ENCODE measurements at regions not wholly inside any gene's neighbourhood (a gene's known extent, or its start where the extent isn't known, plus 50 kb on each side); places are given as distances from the start of the nearest gene placed in this dataset.

DNA sequence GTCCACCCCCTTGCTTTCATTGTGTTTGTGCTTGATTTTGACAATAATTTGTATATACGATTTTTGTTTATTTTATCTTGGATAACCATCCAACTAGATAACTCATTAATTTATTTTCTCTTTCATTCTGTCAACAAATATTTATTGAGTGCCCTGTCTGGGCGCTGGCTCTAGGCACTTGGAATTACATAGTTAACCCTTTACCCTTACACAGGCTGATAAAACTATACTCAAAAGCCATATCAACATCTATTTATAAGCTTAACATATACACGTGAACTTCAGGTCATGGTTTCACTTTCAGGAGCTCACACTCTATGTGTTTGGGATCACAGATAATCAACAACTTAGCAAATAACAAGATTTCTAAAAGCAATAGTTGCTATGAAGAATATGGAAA is 226.3 kb upstream of the PPARGC1A start:
- H3K27ac ChIP-seq (ENCODE audit: low read length), result no peak overlapping the region
- H3K9ac ChIP-seq (ENCODE audit: low read depth, low read length), result no peak overlapping the region
- no peaks in the 10 kb centered on the region for H3K27me3 ChIP-seq (ENCODE audit: insufficient read depth, low read length)
- no peaks in the 10 kb centered on the region for H3K36me3 ChIP-seq (ENCODE audit: insufficient read depth, low read depth, low read length)
- no peaks in the 10 kb centered on the region for H3K4me1 ChIP-seq (ENCODE audit: insufficient read depth, low read length)
- no peak overlapping the region for H3K4me3 ChIP-seq (ENCODE audit: low read length)
- no peaks in the 10 kb centered on the region for H3K9me3 ChIP-seq (ENCODE audit: insufficient read depth, low read depth, low read length)

DNA sequence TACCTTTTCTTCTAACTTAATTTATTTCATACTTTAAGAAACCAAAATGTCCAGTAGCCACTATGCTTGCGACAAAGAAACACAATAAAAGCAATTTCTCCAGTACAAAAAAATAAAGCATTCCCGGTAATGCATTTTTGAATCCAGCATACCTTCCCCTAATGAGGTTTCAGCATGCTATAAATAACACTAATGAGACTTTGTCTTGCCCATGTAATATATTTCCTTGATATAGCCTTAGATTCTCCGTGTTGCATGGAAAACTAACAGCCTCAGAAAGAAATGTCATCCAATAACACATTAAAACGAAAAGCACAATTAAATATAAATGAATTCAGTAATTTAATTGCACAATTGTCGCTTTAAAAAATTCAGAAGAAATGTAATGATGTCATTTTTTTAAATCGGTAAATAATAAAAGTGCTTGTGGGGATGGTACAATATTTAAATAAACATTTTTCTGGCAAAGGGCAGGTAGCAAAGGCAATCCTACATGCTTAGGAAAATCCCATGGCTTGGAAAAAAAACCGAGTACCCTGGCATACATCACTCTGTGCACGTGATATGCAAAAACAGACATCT is 225.2 kb upstream of the PPARGC1A start:
- Histone ChIP-seq H3K9me3 (ENCODE audit: insufficient read depth, low read depth, low read length) (no peaks in the 10 kb centered on the region), H3K9ac (ENCODE audit: low read depth, low read length) (no peak overlapping the region), H3K27me3 (ENCODE audit: insufficient read depth, low read length) (no peaks in the 10 kb centered on the region), H3K27ac (ENCODE audit: low read length) (no peak overlapping the region), H3K4me3 (ENCODE audit: low read length) (no peak overlapping the region), H3K4me1 (ENCODE audit: insufficient read depth, low read length) (no peaks in the 10 kb centered on the region), H3K36me3 (ENCODE audit: insufficient read depth, low read depth, low read length) (no peaks in the 10 kb centered on the region)

DNA sequence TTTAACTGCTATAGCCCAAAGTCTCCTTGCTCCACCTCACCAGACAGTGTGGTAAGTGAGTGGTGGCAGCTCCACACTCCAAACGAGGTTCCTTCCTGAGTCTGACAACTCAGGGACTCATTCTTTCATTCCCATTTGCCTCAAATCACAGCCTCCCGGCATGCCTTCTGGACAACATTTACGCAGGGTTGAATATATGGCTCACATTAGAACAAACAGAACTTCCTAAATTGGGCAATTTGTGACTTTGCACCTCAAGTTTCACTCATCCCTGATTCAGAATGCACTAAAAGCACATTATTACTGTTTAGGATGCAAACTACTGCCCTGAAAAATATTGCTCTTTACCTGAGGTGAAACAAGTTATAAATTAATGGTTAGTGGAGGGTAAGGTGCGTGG is 224.6 kb upstream of the PPARGC1A start:
- Histone ChIP-seq H3K9me3 (ENCODE audit: insufficient read depth, low read depth, low read length) (no peaks in the 10 kb centered on the region), H3K27me3 (ENCODE audit: insufficient read depth, low read length) (no peaks in the 10 kb centered on the region), H3K4me1 (ENCODE audit: insufficient read depth, low read length) (no peaks in the 10 kb centered on the region), H3K9ac (ENCODE audit: low read depth, low read length) (no peak overlapping the region), H3K27ac (ENCODE audit: low read length) (no peak overlapping the region), H3K4me3 (ENCODE audit: low read length) (no peak overlapping the region), H3K36me3 (ENCODE audit: insufficient read depth, low read depth, low read length) (no peaks in the 10 kb centered on the region)

DNA sequence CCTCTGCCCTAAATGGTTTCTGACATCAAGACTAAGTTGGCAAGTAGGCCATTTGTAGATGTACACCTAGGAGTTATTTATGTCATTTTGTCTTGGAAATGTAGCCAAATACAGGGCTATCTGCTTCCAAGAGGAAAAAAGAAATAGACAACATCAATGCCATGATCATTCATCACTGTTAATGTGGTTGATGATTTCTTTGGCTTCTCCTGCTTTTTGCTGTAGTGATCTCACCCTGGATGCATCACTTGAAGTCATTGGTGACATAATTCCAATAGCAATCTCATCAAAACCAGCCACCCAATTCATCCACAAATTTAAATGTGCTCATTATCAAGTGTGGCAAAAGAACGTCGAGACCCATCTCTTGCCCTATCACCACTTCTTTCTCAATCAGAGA is 222.6 kb upstream of the PPARGC1A start:
- Histone ChIP-seq H3K4me3 (ENCODE audit: low read length) (no peak overlapping the region), H3K36me3 (ENCODE audit: insufficient read depth, low read depth, low read length) (no peaks in the 10 kb centered on the region), H3K4me1 (ENCODE audit: insufficient read depth, low read length) (no peaks in the 10 kb centered on the region), H3K27me3 (ENCODE audit: insufficient read depth, low read length) (no peaks in the 10 kb centered on the region), H3K9me3 (ENCODE audit: insufficient read depth, low read depth, low read length) (no peaks in the 10 kb centered on the region), H3K9ac (ENCODE audit: low read depth, low read length) (no peak overlapping the region), H3K27ac (ENCODE audit: low read length) (no peak overlapping the region)

DNA sequence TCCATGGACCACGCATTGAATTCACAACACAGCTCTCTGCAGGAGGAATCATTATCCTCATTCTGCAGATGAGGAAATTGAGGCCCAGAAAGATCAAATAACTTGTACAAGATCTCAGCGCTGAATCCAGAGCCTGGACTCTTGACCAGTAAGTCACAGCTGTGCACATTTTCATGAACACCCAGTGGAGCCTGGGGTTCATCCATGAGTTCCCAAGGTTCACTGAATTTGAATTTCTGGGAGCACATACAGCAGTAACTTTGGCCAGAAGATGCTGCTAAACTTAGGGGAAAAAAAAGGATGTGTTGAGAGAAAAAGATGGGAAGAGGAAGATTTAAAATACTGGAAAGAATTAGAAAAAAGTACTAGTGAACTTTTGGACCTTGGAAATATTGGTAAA is 218.7 kb upstream of the PPARGC1A start:
- Histone ChIP-seq H3K4me3 (ENCODE audit: low read length) (no peak overlapping the region), H3K9ac (ENCODE audit: low read depth, low read length) (no peak overlapping the region), H3K9me3 (ENCODE audit: insufficient read depth, low read depth, low read length) (no peaks in the 10 kb centered on the region), H3K4me1 (ENCODE audit: insufficient read depth, low read length) (no peaks in the 10 kb centered on the region), H3K36me3 (ENCODE audit: insufficient read depth, low read depth, low read length) (no peaks in the 10 kb centered on the region), H3K27ac (ENCODE audit: low read length) (no peak overlapping the region), H3K27me3 (ENCODE audit: insufficient read depth, low read length) (no peaks in the 10 kb centered on the region)

DNA sequence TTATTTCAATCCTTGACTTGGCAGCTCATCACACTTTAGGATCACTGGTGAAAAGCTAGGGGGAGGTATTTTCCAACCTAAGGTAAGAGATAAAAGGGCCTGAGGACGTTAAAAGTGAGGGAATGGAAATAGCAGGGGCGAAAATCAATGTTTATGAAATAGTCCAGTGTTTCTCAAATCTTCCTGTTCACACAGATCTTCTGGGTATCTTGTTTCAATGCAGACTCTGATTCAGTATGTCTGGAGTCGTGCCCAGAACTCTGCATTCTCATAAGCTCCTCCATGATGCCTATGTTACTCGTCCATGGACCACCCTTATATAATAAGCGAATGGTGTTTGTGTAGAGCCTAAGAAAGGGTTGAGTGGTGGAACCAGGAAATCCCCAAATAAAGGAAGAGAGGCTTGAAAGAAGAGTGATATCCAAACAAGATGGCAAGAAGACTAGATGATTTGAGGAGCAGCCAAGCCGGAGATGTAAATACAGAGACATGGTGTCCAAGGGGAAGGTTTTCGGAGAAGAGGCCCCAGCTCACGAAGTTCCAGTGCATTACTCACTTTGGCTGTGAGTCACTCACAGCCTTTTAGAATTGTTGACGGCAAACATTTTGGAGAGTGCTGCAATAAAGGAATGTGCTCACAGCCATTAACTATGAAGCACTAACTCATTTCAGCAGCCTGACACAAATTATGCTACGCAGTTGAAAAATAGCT is 215.6 kb upstream of the PPARGC1A start:
- no peaks in the 10 kb centered on the region for H3K9me3 ChIP-seq (ENCODE audit: insufficient read depth, low read depth, low read length)
- H3K27ac ChIP-seq (ENCODE audit: low read length), result no peak overlapping the region
- no peaks in the 10 kb centered on the region for H3K36me3 ChIP-seq (ENCODE audit: insufficient read depth, low read depth, low read length)
- H3K4me3 ChIP-seq (ENCODE audit: low read length), result no peak overlapping the region
- no peaks in the 10 kb centered on the region for H3K4me1 ChIP-seq (ENCODE audit: insufficient read depth, low read length)
- H3K9ac ChIP-seq (ENCODE audit: low read depth, low read length), result no peak overlapping the region
- H3K27me3 ChIP-seq (ENCODE audit: insufficient read depth, low read length), result no peaks in the 10 kb centered on the region

DNA sequence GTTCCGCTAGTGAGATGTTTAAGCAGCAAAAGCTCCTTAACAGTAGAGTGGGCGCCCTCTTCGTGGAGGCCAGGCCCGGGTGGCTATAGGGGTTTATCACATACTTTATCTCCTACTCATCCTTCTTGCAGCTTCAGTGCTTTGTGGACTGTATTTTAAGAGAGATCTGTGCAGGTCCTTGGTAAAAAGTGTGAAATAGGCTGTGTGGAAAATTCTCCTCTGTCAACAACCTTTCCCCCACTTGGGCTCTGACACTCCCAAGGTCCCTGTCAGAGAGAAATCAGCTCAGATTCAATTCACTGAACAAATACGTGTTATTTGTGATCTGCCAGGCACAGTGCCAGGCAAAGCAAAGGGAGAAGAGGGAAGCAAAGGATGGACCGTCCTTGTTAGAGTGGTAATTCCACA is 214.3 kb upstream of the PPARGC1A start:
- no peaks in the 10 kb centered on the region for H3K9me3 ChIP-seq (ENCODE audit: insufficient read depth, low read depth, low read length)
- H3K4me3 ChIP-seq (ENCODE audit: low read length), result no peak overlapping the region
- H3K4me1 ChIP-seq (ENCODE audit: insufficient read depth, low read length), result no peaks in the 10 kb centered on the region; the same call in 1 of the 2 replicates
- no peaks in the 10 kb centered on the region for H3K36me3 ChIP-seq (ENCODE audit: insufficient read depth, low read depth, low read length)
- H3K9ac ChIP-seq (ENCODE audit: low read depth, low read length), result no peak overlapping the region
- no peak overlapping the region for H3K27ac ChIP-seq (ENCODE audit: low read length)
- no peaks in the 10 kb centered on the region for H3K27me3 ChIP-seq (ENCODE audit: insufficient read depth, low read length)

DNA sequence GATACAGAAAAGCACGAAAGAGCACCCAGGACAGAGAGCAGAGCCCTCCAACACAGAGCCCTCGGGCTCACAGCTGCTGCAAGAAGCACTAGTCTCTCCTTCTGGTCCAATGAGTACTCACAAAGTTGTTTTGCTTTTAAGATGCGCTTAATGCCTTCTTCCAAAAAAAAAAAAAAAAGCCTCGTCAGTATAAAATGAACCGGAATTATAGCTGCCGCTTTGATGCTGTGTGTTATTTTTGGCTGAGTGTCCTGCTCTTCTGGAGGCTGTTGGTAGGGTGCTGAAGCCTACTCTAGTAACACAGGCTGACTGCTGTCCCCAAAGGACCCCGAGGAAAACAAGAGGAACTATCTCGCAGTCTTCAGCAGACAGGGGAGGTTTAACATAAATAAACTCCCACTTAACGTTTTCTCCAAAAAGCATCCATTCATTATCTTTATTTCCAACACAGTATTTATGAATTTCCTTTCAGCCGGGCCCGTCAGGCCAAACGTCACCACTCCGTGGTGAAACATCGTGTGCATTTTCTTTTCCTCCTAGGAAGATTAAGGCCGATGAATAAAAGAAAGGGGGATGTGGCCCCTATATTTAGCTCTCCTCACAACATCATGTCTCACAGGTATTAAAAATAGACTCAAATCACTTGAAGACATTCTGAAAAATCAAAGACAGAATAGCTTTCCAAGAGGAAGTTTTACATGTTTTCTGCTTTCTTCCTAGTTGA is 213.7 kb upstream of the PPARGC1A start:
- H3K9me3 ChIP-seq (ENCODE audit: insufficient read depth, low read depth, low read length), result no peaks in the 10 kb centered on the region
- no peak overlapping the region for H3K4me3 ChIP-seq (ENCODE audit: low read length)
- H3K27ac ChIP-seq (ENCODE audit: low read length), result no peak overlapping the region
- no peak overlapping the region for H3K9ac ChIP-seq (ENCODE audit: low read depth, low read length)
- no peaks in the 10 kb centered on the region; the same call in 1 of the 2 replicates for H3K4me1 ChIP-seq (ENCODE audit: insufficient read depth, low read length)
- H3K27me3 ChIP-seq (ENCODE audit: insufficient read depth, low read length), result no peaks in the 10 kb centered on the region
- no peaks in the 10 kb centered on the region for H3K36me3 ChIP-seq (ENCODE audit: insufficient read depth, low read depth, low read length)

DNA sequence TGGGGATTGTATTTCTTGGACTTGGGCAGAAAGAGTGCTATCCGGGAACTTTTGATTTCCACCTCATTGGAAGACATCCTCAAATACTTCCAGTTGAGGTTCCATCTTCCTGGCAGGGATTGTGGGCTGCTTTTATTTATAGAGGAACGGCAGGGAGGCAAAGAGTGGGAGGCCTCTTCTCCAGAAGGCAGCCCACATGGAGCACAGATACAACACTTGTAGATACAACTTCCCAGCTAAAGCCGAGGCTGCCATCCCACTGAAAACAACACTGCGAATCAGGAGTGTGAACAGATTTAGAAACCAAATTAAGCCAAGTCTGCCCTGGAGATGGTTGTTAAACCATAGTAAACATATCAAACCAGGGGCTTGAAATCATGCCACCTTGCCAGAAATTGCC is 212.8 kb upstream of the PPARGC1A start:
- no peaks in the 10 kb centered on the region for H3K9me3 ChIP-seq (ENCODE audit: insufficient read depth, low read depth, low read length)
- H3K4me1 ChIP-seq (ENCODE audit: insufficient read depth, low read length), result no peaks in the 10 kb centered on the region; the same call in 1 of the 2 replicates
- H3K27ac ChIP-seq (ENCODE audit: low read length), result no peak overlapping the region
- H3K36me3 ChIP-seq (ENCODE audit: insufficient read depth, low read depth, low read length), result no peaks in the 10 kb centered on the region
- no peak overlapping the region for H3K9ac ChIP-seq (ENCODE audit: low read depth, low read length)
- H3K27me3 ChIP-seq (ENCODE audit: insufficient read depth, low read length), result no peaks in the 10 kb centered on the region
- H3K4me3 ChIP-seq (ENCODE audit: low read length), result no peak overlapping the region

DNA sequence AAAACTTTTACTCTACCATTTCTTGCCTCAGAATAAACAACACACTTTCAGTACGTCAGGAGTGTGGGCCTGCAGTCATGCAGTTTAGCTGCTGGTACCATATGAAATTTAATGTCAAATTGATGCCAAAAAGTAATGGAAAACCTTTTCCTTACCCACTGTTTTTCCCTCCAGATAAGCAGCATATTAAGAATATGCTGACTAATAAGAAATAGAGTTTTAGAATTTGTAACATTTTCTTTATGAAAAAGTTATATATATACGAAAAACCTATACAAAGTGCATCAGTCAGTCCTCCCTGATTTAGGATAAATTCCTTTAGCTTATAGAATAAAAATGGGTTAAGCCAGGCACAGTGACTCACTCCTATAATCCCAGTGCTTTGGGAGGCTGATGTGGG is 206.8 kb upstream of the PPARGC1A start:
- H3K36me3 ChIP-seq (ENCODE audit: insufficient read depth, low read depth, low read length), result no peaks in the 10 kb centered on the region

DNA sequence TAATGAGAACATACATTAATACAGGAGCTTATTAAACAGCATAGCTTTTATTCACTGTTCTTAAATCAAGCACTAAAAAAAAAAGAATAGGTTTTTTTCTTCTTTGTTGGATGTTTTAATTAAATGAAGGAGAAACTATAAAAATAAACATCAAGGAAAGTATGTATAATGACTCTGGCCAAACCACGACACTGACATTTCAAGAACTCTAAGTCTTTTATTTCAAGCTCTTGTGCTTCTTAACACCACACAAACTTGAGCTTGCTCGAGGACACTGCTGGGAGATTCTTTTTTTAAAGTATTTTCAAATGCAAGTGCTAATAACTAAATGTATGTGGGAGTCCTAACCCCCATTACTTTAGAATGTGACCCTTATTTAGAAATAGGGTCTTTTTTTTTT is 204.9 kb upstream of the PPARGC1A start:
- no peaks in the 10 kb centered on the region for H3K9me3 ChIP-seq (ENCODE audit: insufficient read depth, low read depth, low read length)
- no peaks in the 10 kb centered on the region; the same call in 1 of the 2 replicates for H3K4me1 ChIP-seq (ENCODE audit: insufficient read depth, low read length)
- H3K4me3 ChIP-seq (ENCODE audit: low read length), result no peak overlapping the region
- H3K9ac ChIP-seq (ENCODE audit: low read depth, low read length), result no peak overlapping the region
- H3K36me3 ChIP-seq (ENCODE audit: insufficient read depth, low read depth, low read length), result no peaks in the 10 kb centered on the region
- no peak overlapping the region for H3K27ac ChIP-seq (ENCODE audit: low read length)
- no peaks in the 10 kb centered on the region for H3K27me3 ChIP-seq (ENCODE audit: insufficient read depth, low read length)

More for the DNA sequence above, 206.8 kb upstream of the PPARGC1A start:
- Histone ChIP-seq H3K9me3 (ENCODE audit: insufficient read depth, low read depth, low read length) (no peaks in the 10 kb centered on the region), H3K4me3 (ENCODE audit: low read length) (no peak overlapping the region), H3K4me1 (ENCODE audit: insufficient read depth, low read length) (no peaks in the 10 kb centered on the region; the same call in 1 of the 2 replicates), H3K9ac (ENCODE audit: low read depth, low read length) (no peak overlapping the region), H3K27me3 (ENCODE audit: insufficient read depth, low read length) (no peaks in the 10 kb centered on the region), H3K27ac (ENCODE audit: low read length) (no peak overlapping the region)

DNA sequence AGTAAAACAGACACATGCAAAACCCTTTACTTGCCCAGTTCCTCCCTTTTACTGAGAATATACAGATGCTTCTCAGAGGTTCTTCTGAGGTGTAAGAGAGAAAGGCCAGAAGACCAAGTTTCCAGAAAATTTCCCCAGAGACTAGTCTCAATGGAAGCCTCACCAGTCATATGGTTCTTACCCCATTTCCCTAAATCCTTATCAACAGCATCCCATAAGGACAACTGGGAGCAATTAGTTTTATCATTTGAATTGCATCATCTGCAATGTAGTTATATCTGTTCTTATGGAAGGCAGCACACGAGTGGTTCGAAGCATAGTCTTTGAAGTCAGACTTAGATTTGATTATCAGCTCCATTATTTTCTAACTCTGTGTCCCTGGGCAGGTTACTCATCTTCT is 203.6 kb upstream of the PPARGC1A start:
- H3K27me3 ChIP-seq (ENCODE audit: insufficient read depth, low read length), result no peaks in the 10 kb centered on the region
- no peaks in the 10 kb centered on the region for H3K36me3 ChIP-seq (ENCODE audit: insufficient read depth, low read depth, low read length)
- H3K9me3 ChIP-seq (ENCODE audit: insufficient read depth, low read depth, low read length), result no peaks in the 10 kb centered on the region
- H3K9ac ChIP-seq (ENCODE audit: low read depth, low read length), result no peak overlapping the region
- no peak overlapping the region for H3K27ac ChIP-seq (ENCODE audit: low read length)
- no peaks in the 10 kb centered on the region for H3K4me1 ChIP-seq (ENCODE audit: insufficient read depth, low read length)
- H3K4me3 ChIP-seq (ENCODE audit: low read length), result no peak overlapping the region
